GM12865 (cell line): ENCODE measurements at regions not wholly inside any gene's neighbourhood (a gene's known extent, or its start where the extent isn't known, plus 50 kb on each side); places are given as distances from the start of the nearest gene placed in this dataset.

Source experiments
- DNase-seq: peaks from one replicate; pipeline ENCODE4 v3.0.0; 2010; ENCODE audit warnings: low read depth
- H3K4me3 ChIP-seq: 2 replicates; pipeline ENCODE4 v1.5.1; 2011; ENCODE audit warnings: mild to moderate bottlenecking, low read depth, low read length, control low read depth
- TF ChIP-seq, protein P1 (sequence below): IDR thresholded peaks from 2 replicates; pipeline ENCODE4 v1.5.1; 2011; ENCODE audit warnings: low read length, control low read depth, low read depth, inconsistent platforms; ENCODE audit not compliant: insufficient read depth; ENCODE audit errors: missing control alignments

- H3K4me3 ChIP-seq, result no peak overlapping the region
- no peak for DNase-seq
- TF ChIP-seq, protein P1, sequence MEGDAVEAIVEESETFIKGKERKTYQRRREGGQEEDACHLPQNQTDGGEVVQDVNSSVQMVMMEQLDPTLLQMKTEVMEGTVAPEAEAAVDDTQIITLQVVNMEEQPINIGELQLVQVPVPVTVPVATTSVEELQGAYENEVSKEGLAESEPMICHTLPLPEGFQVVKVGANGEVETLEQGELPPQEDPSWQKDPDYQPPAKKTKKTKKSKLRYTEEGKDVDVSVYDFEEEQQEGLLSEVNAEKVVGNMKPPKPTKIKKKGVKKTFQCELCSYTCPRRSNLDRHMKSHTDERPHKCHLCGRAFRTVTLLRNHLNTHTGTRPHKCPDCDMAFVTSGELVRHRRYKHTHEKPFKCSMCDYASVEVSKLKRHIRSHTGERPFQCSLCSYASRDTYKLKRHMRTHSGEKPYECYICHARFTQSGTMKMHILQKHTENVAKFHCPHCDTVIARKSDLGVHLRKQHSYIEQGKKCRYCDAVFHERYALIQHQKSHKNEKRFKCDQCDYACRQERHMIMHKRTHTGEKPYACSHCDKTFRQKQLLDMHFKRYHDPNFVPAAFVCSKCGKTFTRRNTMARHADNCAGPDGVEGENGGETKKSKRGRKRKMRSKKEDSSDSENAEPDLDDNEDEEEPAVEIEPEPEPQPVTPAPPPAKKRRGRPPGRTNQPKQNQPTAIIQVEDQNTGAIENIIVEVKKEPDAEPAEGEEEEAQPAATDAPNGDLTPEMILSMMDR, result no peak
These were observed 334.6 kb downstream of the SLC4A3 start for GRCh38 chr2:219961947-219962498.

DNA sequence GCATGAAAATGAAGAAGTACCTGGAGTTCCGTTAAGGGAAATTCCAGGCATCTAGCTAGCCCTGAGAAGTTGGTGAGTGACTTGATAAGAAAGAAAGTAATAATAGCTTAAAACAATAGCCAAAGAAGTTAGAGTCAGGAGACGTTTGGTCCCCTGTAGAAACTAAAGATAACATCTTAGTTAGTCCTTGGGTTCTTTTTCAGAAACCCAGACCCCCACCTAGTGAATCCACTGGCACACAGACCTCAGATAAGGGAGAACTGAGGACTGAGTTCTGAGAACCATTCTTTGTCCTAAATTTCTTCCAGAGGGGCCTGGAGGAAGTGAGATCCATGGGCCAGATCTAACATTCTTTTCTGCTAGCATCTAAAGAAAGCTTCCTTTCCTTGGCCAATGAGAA, 335.4 kb downstream of the SLC4A3 start:
- DNase-seq, result no peak
- TF ChIP-seq, protein P1, result no peak
- no peak overlapping the region for H3K4me3 ChIP-seq

DNA sequence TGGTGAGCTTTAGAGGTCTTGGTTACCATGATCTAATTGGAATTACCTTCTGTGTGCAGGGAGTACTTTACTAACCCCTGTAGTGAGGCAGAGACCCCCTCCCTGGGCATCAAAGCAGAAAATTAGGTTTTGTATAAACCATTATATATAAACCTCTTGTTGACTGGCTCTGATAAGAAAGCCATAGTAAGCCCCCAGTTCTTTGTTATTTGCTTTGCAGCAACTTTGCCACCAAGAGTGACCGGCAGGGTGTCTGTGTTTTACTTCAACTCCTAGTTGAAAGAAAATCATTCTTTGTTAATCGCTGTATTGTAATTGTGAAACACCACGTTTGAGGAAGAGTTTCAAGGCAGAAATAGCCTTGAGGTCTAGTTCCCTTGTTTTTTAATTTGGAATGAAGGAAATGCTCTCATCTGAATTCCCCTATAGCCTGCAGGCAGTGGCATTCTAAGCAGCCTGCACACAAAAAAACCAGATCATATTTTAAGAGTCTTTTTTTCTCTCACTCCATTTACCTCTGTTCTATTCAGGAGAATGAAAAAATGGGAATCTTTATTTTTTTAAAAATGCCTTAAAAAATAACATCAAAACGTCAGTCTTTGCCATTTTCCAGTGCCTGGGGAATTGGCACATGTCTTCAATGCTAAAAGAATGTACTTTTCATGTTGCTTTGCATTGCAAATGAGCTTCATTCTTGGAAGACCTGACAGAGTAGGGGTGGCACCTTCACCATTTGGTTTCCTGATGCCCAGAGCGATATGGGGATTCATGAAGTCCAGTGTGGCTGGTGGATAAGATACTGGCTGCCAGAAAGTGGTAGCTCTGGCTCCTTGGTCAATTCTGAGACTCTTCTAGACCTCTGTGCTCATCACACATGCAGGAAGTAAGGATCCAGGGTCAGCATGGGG, 338.1 kb downstream of the SLC4A3 start:
- TF ChIP-seq, protein P1, result no peak
- H3K4me3 ChIP-seq, result no peak overlapping the region
- DNase-seq, result no peak

DNA sequence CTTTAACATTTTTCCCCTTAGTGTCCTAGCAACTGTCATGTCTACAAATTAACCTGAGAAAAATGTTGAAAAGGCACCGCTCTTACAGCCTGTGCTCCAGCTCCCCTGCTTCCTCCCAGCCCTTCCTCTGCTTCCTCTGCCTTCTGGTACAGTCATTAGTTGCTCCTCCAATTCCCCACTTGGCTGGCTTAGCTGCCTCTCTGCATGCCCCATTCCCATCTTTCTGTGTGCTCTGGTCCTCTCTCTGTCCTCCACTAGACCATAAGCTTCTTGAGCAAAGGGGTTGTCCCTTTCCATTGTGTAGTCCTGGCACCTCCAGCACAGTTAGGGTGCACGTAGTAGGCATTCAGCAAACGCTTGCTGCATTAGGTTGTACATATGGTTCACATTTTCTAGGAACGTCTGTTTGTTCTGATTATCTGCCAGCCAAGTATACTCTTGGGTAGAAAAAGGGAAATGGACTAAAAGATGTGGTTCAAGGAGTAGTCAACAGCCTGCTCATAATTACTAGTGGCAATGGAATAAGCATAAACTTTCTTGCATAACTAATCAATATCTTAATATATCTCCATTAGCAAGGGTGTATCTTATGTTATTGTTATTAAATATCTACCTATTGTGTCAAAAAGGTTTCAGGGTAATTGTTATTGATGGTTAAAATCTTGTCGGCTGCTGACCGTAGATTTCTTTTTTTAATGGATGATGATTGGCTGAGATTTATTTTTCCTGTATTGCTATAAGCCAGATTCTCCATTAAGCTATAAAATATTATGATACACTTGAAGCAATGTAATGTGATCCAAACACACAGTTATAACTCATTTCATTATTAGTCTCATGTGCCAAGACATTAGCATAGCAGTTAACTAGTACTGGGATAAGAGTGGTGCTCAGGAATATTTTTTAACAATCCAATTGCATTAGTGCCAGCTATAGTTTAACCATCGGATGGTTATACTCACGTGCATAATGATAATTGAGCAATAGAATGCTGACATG, 340.1 kb downstream of the SLC4A3 start:
- no peak for DNase-seq
- TF ChIP-seq, protein P1, result no peak
- H3K4me3 ChIP-seq, result no peak overlapping the region

GRCh38 chr2:219968685-219969345, 341.4 kb downstream of the SLC4A3 start:
- no peak for DNase-seq
- TF ChIP-seq, protein P1, result no peak
- H3K4me3 ChIP-seq, result no peak overlapping the region

DNA sequence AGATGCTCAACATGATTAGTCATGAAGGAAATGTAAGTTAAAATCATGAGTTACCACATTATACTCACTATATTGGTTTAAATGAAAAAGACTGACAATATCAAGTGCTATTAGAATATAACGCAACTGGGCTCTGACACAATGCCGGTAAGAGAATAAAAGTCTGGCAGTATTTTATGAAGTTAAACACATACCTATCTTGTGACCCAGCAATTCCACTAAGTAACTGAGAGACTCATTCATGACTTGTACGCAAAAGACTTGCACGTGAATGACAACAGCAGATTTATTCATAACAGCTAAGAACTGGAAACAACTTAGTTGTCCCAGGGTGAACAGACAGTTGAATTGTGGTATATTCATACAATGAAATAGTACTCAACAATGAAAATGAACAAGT, 342.1 kb downstream of the SLC4A3 start:
- no peak for DNase-seq
- no peak overlapping the region for H3K4me3 ChIP-seq
- TF ChIP-seq, protein P1, result no peak
